Ovary (tissue), 7 donors: ENCODE measurements at regions not wholly inside any gene's neighbourhood (a gene's known extent, or its start where the extent isn't known, plus 50 kb on each side); places are given as distances from the start of the nearest gene placed in this dataset.
A peak's percentile ranks its signal among the peaks of the same experiment; 100 is the strongest.

ENCODE experiments used
- DNase-seq, 5 donors: peaks; one replicate each; pipeline ENCODE4 v3.0.0-alpha.2; 2019 to 2020
- H3K27ac ChIP-seq, 2 donors: fragments of 200-600 bp; one replicate each; pipeline versions ENCODE4 v1.5.1 to v1.8.0; 2019 to 2022
- H3K27me3 ChIP-seq: fragments of 200-600 bp; one replicate; pipeline ENCODE4 v1.8.0; 2022
- H3K36me3 ChIP-seq: fragments of 200-600 bp; sonication (generic); one replicate; pipeline ENCODE4 v1.5.1; 2019
- H3K4me1 ChIP-seq: one replicate; pipeline ENCODE4 v1.8.1; 2013; ENCODE audit warnings: mild to moderate bottlenecking, moderate library complexity; ENCODE audit not compliant: insufficient read depth
- H3K4me3 ChIP-seq: fragments of 200-600 bp; sonication (generic); one replicate; pipeline ENCODE4 v1.5.1; 2017
- H3K9me3 ChIP-seq, 2 donors: fragments of 200-600 bp in 1 of 2; sonication (generic) in 1 of 2; one replicate each; pipeline versions ENCODE4 v1.5.1 to v1.8.1; 2013 to 2019; ENCODE audit warnings: mild to moderate bottlenecking in 1 of 2, moderate library complexity in 1 of 2
- EP300 ChIP-seq: sonication (generic); formaldehyde crosslinking; IDR thresholded peaks from one replicate; pipeline ENCODE4 v1.6.1; 2017; ENCODE audit warnings: antibody characterized with exemption
- POLR2A ChIP-seq: fragments of 450-650 bp; IDR thresholded peaks from one replicate; pipeline ENCODE4 v1.6.1; 2017; ENCODE audit warnings: antibody characterized with exemption, mild to moderate bottlenecking, moderate library complexity
- WGBS, 3 donors: extraction: QIAGEN DNeasy Blood & Tissue Kit in 1 of 3; methylation state at CpG; one replicate each; pipeline versions ENCODE4 v1.1.5 to v1.1.7; 2013 to 2017; 5-methylcytosine and 5-hydroxymethylcytosine counted together
- intact Hi-C, 4 donors: fragments of 100-400 bp; cut with DNase I; formaldehyde crosslinking; loops; one replicate each; pipeline versions ENCODE4 v1.11.0 to v1.15.1; 2022 to 2023
- TF ChIP-seq, protein P1 (sequence below), 3 donors: fragments of 450-650 bp in 2 of 3; fragments of 200-600 bp in 1 of 3; IDR thresholded peaks; one replicate each; pipeline versions ENCODE4 v1.5.1 to v1.8.0; 2016 to 2022; ENCODE audit warnings: antibody characterized with exemption in 3 of 3, mild to moderate bottlenecking in 1 of 3
- donor health status: DM: no; HTN: no; CAD: no; lungs with moderate emphysema.
- donor health status: DM: no; HTN: no; CAD: no.
- donor health status: Bipolar disorder and iron deficiency.
- donor health status: DM: no; HTN: no; CAD: no.
- donor health status: DM: yes; HTN: yes; CAD: no.

- no peak for DNase-seq
- Histone ChIP-seq H3K9me3 (no peaks in the 10 kb centered on the region), H3K27ac (no peak overlapping the region), H3K4me1 (peaks cover 7% of the 10 kb centered on the region), H3K27me3 (no peaks in the 10 kb centered on the region), H3K4me3 (no peak overlapping the region), H3K36me3 (no peaks in the 10 kb centered on the region)
- WGBS, 3 donors, result 91 to 95% (median 94%) methylated on average over 6 of the region's 6 CpGs
- intact Hi-C loops, result no loop called here
- TF ChIP-seq POLR2A (no peak), EP300 (no peak)
- TF ChIP-seq, protein P1, sequence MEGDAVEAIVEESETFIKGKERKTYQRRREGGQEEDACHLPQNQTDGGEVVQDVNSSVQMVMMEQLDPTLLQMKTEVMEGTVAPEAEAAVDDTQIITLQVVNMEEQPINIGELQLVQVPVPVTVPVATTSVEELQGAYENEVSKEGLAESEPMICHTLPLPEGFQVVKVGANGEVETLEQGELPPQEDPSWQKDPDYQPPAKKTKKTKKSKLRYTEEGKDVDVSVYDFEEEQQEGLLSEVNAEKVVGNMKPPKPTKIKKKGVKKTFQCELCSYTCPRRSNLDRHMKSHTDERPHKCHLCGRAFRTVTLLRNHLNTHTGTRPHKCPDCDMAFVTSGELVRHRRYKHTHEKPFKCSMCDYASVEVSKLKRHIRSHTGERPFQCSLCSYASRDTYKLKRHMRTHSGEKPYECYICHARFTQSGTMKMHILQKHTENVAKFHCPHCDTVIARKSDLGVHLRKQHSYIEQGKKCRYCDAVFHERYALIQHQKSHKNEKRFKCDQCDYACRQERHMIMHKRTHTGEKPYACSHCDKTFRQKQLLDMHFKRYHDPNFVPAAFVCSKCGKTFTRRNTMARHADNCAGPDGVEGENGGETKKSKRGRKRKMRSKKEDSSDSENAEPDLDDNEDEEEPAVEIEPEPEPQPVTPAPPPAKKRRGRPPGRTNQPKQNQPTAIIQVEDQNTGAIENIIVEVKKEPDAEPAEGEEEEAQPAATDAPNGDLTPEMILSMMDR (IDR thresholded peaks at IDR 0.05), result no peak
Observed at GRCh38 chr9:96183751-96184150, 118.2 kb downstream of the HSD17B3 start.

- 66 to 77% (median 76%) methylated on average over 8 of the region's 8 CpGs for WGBS, 3 donors
- TF ChIP-seq EP300, result no peak
- TF ChIP-seq, protein P1 (IDR thresholded peaks at IDR 0.05), result no peak
- TF ChIP-seq POLR2A, result no peak
- intact Hi-C loops, result no loop called here
- H3K4me3 ChIP-seq, result no peak overlapping the region
- H3K27me3 ChIP-seq, result no peaks in the 10 kb centered on the region
- no peaks in the 10 kb centered on the region for H3K9me3 ChIP-seq
- H3K27ac ChIP-seq, result no peak overlapping the region
- peaks cover 2% of the 10 kb centered on the region for H3K4me1 ChIP-seq
- no peak for DNase-seq
- no peaks in the 10 kb centered on the region for H3K36me3 ChIP-seq
Observed at GRCh38 chr9:96178153-96178552, 123.8 kb downstream of the HSD17B3 start.

DNA sequence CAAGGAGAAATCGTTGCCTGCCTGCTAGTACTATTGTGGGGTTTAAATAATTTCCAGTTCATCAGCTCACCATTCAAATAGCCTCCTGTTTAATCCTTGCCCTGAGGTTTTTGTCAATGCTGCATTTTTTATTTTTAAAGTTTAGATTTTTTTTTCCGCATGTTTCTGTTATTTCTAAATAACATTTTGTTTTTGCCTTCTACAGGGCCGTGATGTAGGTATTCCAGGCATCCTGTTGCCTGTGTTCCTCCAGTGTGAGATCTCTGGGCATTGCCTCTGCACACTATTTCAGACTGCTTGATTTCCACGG is 124.3 kb downstream of the HSD17B3 start:
- intact Hi-C loops, result no loop called here
- H3K27me3 ChIP-seq, result no peaks in the 10 kb centered on the region
- no peak overlapping the region for H3K27ac ChIP-seq
- peaks cover 2% of the 10 kb centered on the region for H3K4me1 ChIP-seq
- H3K4me3 ChIP-seq, result no peak overlapping the region
- H3K36me3 ChIP-seq, result no peaks in the 10 kb centered on the region
- no peak for DNase-seq
- WGBS, 3 donors, result 12 to 19% (median 14%) methylated on average over 4 of the region's 4 CpGs
- no peaks in the 10 kb centered on the region for H3K9me3 ChIP-seq
- TF ChIP-seq, protein P1 (IDR thresholded peaks at IDR 0.05), result no peak
- no peak for TF ChIP-seq POLR2A
- no peak for TF ChIP-seq EP300

DNA sequence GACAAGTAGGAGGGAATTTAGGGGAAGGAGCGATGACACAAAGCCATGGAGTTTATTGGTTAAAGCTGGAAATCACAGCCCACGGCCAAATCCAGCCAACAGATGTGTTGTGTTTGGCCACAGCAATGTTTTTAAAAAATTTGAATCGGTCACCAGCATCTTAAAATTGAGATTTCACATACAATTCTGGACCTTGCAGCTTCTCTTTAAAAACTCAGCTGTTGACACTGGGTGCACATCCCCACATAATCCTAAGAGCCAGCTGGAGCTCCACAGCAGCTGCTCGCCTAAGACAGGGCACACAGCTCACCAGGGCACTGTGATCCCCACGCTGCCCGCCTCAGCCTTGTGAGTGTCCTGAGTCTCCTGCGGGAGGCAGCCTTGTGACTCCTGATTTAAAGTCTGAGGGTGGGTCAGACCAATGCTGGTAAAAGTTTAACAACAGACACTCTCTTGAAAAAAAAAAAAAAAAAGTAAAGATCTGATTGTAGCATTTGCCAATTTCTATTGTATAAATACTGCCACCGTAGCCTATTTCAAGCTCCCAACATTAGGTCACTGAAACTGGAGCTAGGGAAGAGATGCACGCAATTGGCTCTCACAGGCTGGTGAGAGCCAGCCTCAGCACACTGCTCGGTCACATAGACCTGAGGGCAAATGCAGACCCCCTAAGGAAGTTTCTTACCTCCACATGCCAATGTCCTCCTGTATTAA is 124.8 kb downstream of the HSD17B3 start:
- Histone ChIP-seq H3K4me1 (peaks cover 2% of the 10 kb centered on the region), H3K27ac (no peak overlapping the region), H3K4me3 (no peak overlapping the region), H3K36me3 (no peaks in the 10 kb centered on the region), H3K9me3 (no peaks in the 10 kb centered on the region), H3K27me3 (no peaks in the 10 kb centered on the region)
- TF ChIP-seq EP300, result no peak
- no peak for TF ChIP-seq POLR2A
- TF ChIP-seq, protein P1 (IDR thresholded peaks at IDR 0.05), result no peak
- WGBS, 3 donors, result 21 to 23% (median 22%) methylated on average over 10 of the region's 10 CpGs
- intact Hi-C loops, result no loop called here
- DNase-seq, result peak in 1 of 5 donors; percentile 15
